Esophagus muscularis mucosa (tissue), 3 donors: ENCODE measurements at regions not wholly inside any gene's neighbourhood (a gene's known extent, or its start where the extent isn't known, plus 50 kb on each side); places are given as distances from the start of the nearest gene placed in this dataset.

Source experiments
- POLR2A ChIP-seq: fragments of 450-650 bp; IDR thresholded peaks from one replicate; pipeline ENCODE4 v1.6.1; 2017; ENCODE audit warnings: antibody characterized with exemption, moderate library complexity, mild to moderate bottlenecking, low read depth
- POLR2AphosphoS5 ChIP-seq, 2 donors: sonication (generic); formaldehyde crosslinking; IDR thresholded peaks; one replicate each; pipeline ENCODE4 v1.6.1; 2017; ENCODE audit warnings: antibody characterized with exemption in 2 of 2
- TF ChIP-seq, protein P1 (sequence below), 3 experiments: fragments of 200-600 bp in 2 of 3; fragments of 450-650 bp in 1 of 3; sonication (generic) in 2 of 3; IDR thresholded peaks; one replicate each; pipeline ENCODE4 v1.5.1; 2017 to 2019; ENCODE audit warnings: antibody characterized with exemption in 3 of 3, mild to moderate bottlenecking in 2 of 3, moderate library complexity in 1 of 3

DNA sequence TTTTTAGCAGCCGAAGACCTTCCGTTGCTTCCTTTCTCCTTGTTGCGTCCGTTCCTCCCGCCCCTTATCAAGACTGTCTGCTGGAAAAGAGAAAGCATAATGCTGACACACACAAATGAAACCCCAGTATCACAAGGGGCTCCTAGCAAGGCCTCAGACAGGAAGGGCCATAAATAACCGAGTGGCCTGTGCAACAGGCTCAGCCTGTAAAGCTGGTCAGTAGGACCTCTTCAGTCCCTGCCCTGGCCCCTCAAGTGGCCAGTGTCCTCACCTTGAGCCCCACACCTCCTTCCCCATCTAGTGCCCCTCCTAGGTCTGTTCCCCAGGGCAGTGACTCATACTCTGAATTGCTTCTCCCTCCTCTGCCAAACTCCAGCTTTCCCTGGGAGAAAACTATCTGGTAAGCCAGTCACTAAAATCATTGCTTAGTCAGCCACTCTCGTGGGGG, 174.6 kb upstream of the IL12B start:
- TF ChIP-seq POLR2AphosphoS5 (IDR thresholded peaks at IDR 0.05) (no peak), POLR2A (no peak)
- TF ChIP-seq, protein P1, sequence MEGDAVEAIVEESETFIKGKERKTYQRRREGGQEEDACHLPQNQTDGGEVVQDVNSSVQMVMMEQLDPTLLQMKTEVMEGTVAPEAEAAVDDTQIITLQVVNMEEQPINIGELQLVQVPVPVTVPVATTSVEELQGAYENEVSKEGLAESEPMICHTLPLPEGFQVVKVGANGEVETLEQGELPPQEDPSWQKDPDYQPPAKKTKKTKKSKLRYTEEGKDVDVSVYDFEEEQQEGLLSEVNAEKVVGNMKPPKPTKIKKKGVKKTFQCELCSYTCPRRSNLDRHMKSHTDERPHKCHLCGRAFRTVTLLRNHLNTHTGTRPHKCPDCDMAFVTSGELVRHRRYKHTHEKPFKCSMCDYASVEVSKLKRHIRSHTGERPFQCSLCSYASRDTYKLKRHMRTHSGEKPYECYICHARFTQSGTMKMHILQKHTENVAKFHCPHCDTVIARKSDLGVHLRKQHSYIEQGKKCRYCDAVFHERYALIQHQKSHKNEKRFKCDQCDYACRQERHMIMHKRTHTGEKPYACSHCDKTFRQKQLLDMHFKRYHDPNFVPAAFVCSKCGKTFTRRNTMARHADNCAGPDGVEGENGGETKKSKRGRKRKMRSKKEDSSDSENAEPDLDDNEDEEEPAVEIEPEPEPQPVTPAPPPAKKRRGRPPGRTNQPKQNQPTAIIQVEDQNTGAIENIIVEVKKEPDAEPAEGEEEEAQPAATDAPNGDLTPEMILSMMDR (IDR thresholded peaks at IDR 0.05), result no peak
